ENCODE measurements at regions not wholly inside any gene's neighbourhood (a gene's known extent, or its start where the extent isn't known, plus 50 kb on each side); places are given as distances from the start of the nearest gene placed in this dataset.

DNA sequence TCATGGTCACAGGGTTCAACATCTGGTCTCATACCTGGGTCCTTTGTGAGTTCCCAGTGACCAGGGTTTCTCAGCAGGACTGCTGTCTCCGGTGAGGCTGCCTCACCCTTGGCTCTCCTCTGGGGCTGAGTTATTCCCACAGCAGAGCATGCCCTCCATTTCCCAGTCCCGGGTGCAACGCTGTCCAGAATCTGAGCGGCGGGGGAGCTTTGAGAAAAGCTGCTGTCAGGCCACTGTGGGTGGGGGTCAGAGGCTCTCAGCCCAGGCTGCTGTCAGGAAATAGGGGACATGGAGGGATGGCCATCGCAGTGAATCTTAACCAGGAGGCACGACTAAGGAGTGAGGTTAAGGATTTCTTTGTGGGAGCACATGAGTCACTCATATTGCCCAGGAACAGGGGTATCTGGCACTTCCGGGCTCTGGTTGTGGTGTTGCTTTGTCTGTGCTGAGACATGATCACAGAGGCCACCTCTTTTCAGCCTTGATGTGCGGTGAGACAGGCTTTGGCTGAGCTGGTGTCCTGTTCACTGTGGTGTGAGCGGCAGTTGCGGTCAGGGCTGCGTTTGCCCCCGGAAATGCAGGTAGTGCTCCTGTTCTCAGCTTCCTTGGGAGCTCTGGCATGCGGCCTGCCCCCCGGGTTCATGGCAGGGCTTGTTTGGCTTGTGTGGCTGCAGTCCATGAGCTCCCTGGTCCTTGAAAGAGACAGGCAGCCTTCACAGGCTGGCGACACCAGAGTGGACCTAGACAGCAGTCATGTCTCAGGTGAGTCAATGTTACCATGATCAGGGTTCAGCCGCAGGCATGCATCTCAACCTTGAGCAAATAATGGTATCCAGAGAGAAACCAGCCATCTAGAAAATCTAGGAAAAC lies 310.7 kb upstream of the MYT1L start:
- TF ChIP-seq RAD21 (IDR thresholded peaks at IDR 0.05; ENCODE audit: low read length) (no peak), RFX5 (IDR thresholded peaks at IDR 0.05; ENCODE audit: low read length) (no peak), SIN3A (IDR thresholded peaks at IDR 0.05; ENCODE audit: borderline replicate concordance, low read depth, low read length) (no peak)
- TF ChIP-seq, protein P1, sequence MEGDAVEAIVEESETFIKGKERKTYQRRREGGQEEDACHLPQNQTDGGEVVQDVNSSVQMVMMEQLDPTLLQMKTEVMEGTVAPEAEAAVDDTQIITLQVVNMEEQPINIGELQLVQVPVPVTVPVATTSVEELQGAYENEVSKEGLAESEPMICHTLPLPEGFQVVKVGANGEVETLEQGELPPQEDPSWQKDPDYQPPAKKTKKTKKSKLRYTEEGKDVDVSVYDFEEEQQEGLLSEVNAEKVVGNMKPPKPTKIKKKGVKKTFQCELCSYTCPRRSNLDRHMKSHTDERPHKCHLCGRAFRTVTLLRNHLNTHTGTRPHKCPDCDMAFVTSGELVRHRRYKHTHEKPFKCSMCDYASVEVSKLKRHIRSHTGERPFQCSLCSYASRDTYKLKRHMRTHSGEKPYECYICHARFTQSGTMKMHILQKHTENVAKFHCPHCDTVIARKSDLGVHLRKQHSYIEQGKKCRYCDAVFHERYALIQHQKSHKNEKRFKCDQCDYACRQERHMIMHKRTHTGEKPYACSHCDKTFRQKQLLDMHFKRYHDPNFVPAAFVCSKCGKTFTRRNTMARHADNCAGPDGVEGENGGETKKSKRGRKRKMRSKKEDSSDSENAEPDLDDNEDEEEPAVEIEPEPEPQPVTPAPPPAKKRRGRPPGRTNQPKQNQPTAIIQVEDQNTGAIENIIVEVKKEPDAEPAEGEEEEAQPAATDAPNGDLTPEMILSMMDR (IDR thresholded peaks at IDR 0.05), result no peak
